ENCODE measurements at regions not wholly inside any gene's neighbourhood (a gene's known extent, or its start where the extent isn't known, plus 50 kb on each side); places are given as distances from the start of the nearest gene placed in this dataset.

GRCh38 chr14:96633096-96633495, 130.9 kb downstream of the PAPOLA start:
- H3K9me3 ChIP-seq (ENCODE audit: insufficient read depth, low read depth, low read length), result peaks cover 4% of the 10 kb centered on the region; the same call in 1 of the 2 replicates
- H2AFZ ChIP-seq (ENCODE audit: low read length), result no peak overlapping the region
- H3K4me2 ChIP-seq (ENCODE audit: low read depth, low read length, poor library complexity, severe bottlenecking), result no peak overlapping the region
- TF ChIP-seq EZH2phosphoT487 (IDR thresholded peaks at IDR 0.05; ENCODE audit: borderline replicate concordance) (no peak), CTCF (conservative IDR thresholded peaks at IDR 0.05; ENCODE audit: low read length) (no peak)
- H3K4me3 ChIP-seq (ENCODE audit: low read length, poor library complexity, severe bottlenecking), result no peak overlapping the region
- H3K36me3 ChIP-seq (ENCODE audit: insufficient read depth, low read length), result no peaks in the 10 kb centered on the region
- no peak overlapping the region for H3K9ac ChIP-seq (ENCODE audit: low read depth, low read length, poor library complexity, severe bottlenecking)
- H3F3A ChIP-seq (ENCODE audit: low read depth), result no peaks in the 10 kb centered on the region
- H3K79me2 ChIP-seq (ENCODE audit: insufficient read depth, low read length), result no peaks in the 10 kb centered on the region
- H3K4me1 ChIP-seq (ENCODE audit: insufficient read depth, low read length, poor library complexity, severe bottlenecking), result no peaks in the 10 kb centered on the region
- no peaks in the 10 kb centered on the region for H3K9me2 ChIP-seq (replicated peaks; ENCODE audit: low read depth, low read length)
- H3K27me3 ChIP-seq (ENCODE audit: insufficient read depth, low read length, poor library complexity, severe bottlenecking), result no peaks in the 10 kb centered on the region
- H4K20me1 ChIP-seq (ENCODE audit: insufficient read depth, low read length, poor library complexity, severe bottlenecking), result no peaks in the 10 kb centered on the region

GRCh38 chr14:96634481-96634880, 132.3 kb downstream of the PAPOLA start:
- no peaks in the 10 kb centered on the region for H3K36me3 ChIP-seq (ENCODE audit: insufficient read depth, low read length)
- H3K9me3 ChIP-seq (ENCODE audit: insufficient read depth, low read depth, low read length), result peaks cover 5% of the 10 kb centered on the region; the same call in 1 of the 2 replicates
- no peak overlapping the region for H2AFZ ChIP-seq (ENCODE audit: low read length)
- H3F3A ChIP-seq (ENCODE audit: low read depth), result no peaks in the 10 kb centered on the region
- TF ChIP-seq EZH2phosphoT487 (IDR thresholded peaks at IDR 0.05; ENCODE audit: borderline replicate concordance) (no peak), CTCF (conservative IDR thresholded peaks at IDR 0.05; ENCODE audit: low read length) (no peak)
- H3K79me2 ChIP-seq (ENCODE audit: insufficient read depth, low read length), result no peaks in the 10 kb centered on the region
- no peak overlapping the region for H3K4me2 ChIP-seq (ENCODE audit: low read depth, low read length, poor library complexity, severe bottlenecking)
- no peaks in the 10 kb centered on the region for H3K4me1 ChIP-seq (ENCODE audit: insufficient read depth, low read length, poor library complexity, severe bottlenecking)
- H3K9me2 ChIP-seq (replicated peaks; ENCODE audit: low read depth, low read length), result no peaks in the 10 kb centered on the region
- H3K27me3 ChIP-seq (ENCODE audit: insufficient read depth, low read length, poor library complexity, severe bottlenecking), result no peaks in the 10 kb centered on the region
- no peaks in the 10 kb centered on the region for H4K20me1 ChIP-seq (ENCODE audit: insufficient read depth, low read length, poor library complexity, severe bottlenecking)
- no peak overlapping the region for H3K4me3 ChIP-seq (ENCODE audit: low read length, poor library complexity, severe bottlenecking)
- no peak overlapping the region for H3K9ac ChIP-seq (ENCODE audit: low read depth, low read length, poor library complexity, severe bottlenecking)

- no peaks in the 10 kb centered on the region for H3F3A ChIP-seq (ENCODE audit: low read depth)
- H3K27me3 ChIP-seq (ENCODE audit: insufficient read depth, low read length, poor library complexity, severe bottlenecking), result no peaks in the 10 kb centered on the region
- no peaks in the 10 kb centered on the region for H4K20me1 ChIP-seq (ENCODE audit: insufficient read depth, low read length, poor library complexity, severe bottlenecking)
- no peaks in the 10 kb centered on the region for H3K9me2 ChIP-seq (replicated peaks; ENCODE audit: low read depth, low read length)
- H3K4me2 ChIP-seq (ENCODE audit: low read depth, low read length, poor library complexity, severe bottlenecking), result no peak overlapping the region
- H3K9ac ChIP-seq (ENCODE audit: low read depth, low read length, poor library complexity, severe bottlenecking), result no peak overlapping the region
- H3K4me1 ChIP-seq (ENCODE audit: insufficient read depth, low read length, poor library complexity, severe bottlenecking), result no peaks in the 10 kb centered on the region
- no peaks in the 10 kb centered on the region for H3K79me2 ChIP-seq (ENCODE audit: insufficient read depth, low read length)
- H3K9me3 ChIP-seq (ENCODE audit: insufficient read depth, low read depth, low read length), result peaks cover 5% of the 10 kb centered on the region; the same call in 1 of the 2 replicates
- TF ChIP-seq EZH2phosphoT487 (IDR thresholded peaks at IDR 0.05; ENCODE audit: borderline replicate concordance), result no peak
- no peak for TF ChIP-seq CTCF (conservative IDR thresholded peaks at IDR 0.05; ENCODE audit: low read length)
- no peaks in the 10 kb centered on the region for H3K36me3 ChIP-seq (ENCODE audit: insufficient read depth, low read length)
- no peak overlapping the region for H3K4me3 ChIP-seq (ENCODE audit: low read length, poor library complexity, severe bottlenecking)
- no peak overlapping the region for H2AFZ ChIP-seq (ENCODE audit: low read length)
Observed at GRCh38 chr14:96634896-96635295, 132.7 kb downstream of the PAPOLA start.
